Upper lobe of right lung (tissue), 1 donor: ENCODE measurements at regions not wholly inside any gene's neighbourhood (a gene's known extent, or its start where the extent isn't known, plus 50 kb on each side); places are given as distances from the start of the nearest gene placed in this dataset.

Source experiments
- ATAC-seq: fragments of 200-7000 bp; cut with Tn5 transposase; one replicate; pipeline ENCODE4 v1.9.1; 2020; ENCODE audit warnings: mild to moderate bottlenecking, moderate library complexity
- DNase-seq: peaks from one replicate; pipeline ENCODE4 v3.0.0-alpha.2; 2020
- H3K27ac ChIP-seq: fragments of 200-600 bp; one replicate; pipeline ENCODE4 v1.8.0; 2022
- H3K27me3 ChIP-seq: fragments of 200-600 bp; one replicate; pipeline ENCODE4 v1.8.0; 2022; ENCODE audit warnings: mild to moderate bottlenecking
- H3K36me3 ChIP-seq: fragments of 200-600 bp; one replicate; pipeline ENCODE4 v1.8.0; 2022
- H3K4me1 ChIP-seq: fragments of 200-600 bp; one replicate; pipeline ENCODE4 v1.8.0; 2022
- H3K4me3 ChIP-seq: fragments of 200-600 bp; one replicate; pipeline ENCODE4 v1.8.0; 2022; ENCODE audit warnings: mild to moderate bottlenecking
- H3K9me3 ChIP-seq: fragments of 200-600 bp; one replicate; pipeline ENCODE4 v1.8.0; 2022
- intact Hi-C: fragments of 100-400 bp; cut with DNase I; formaldehyde crosslinking; loops from one replicate; pipeline ENCODE4 v1.11.0; 2022
- TF ChIP-seq, protein P1 (sequence below): fragments of 200-600 bp; IDR thresholded peaks from one replicate; pipeline ENCODE4 v1.8.0; 2022; ENCODE audit warnings: antibody characterized with exemption
- donor health status: DM: no; HTN: yes; CAD: no; lungs with severe emphysema.

DNA sequence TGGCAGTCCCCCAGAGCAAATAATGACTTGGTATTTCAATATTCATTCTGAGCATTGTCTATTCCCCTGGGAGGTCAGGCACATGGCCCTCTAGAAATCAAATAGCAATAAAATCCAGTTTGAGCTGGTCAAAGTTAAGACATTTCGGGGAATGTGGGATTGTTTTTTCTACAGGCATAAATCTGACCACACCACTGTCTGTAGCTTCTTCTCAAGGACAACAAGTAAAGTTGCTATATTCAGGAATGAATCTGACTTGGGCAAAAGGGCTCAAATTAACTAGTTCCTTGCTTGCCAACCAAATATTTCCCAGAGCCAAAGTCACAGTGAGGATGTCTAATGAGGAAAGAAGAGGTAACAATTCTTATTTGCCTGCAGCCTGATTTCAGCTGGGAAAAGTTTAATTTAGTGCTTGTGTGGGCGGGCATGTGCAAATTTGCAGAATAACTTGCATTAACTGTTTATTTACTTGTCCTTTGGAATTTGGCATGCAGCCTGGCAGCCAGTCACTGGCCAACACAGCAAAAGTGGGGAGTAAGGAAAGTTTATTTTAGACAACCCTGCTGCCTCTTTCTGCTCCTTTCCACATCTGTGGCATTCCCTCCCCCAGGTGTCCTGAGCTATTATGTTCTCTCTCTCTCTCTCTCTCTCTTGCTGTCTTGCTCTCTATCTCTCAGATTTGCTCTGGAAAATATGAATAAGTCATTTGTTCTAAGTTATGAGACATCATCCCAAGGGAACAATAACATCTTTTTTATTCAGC lies 51.2 kb upstream of the ARHGAP20 start:
- Histone ChIP-seq H3K4me3 (no peak overlapping the region), H3K4me1 (peaks cover 26% of the 10 kb centered on the region), H3K9me3 (no peaks in the 10 kb centered on the region), H3K36me3 (no peaks in the 10 kb centered on the region), H3K27ac (no peak overlapping the region), H3K27me3 (no peaks in the 10 kb centered on the region)
- ATAC-seq (no peak), DNase-seq (no peak)
- intact Hi-C loops = no loop called here
- TF ChIP-seq, protein P1, sequence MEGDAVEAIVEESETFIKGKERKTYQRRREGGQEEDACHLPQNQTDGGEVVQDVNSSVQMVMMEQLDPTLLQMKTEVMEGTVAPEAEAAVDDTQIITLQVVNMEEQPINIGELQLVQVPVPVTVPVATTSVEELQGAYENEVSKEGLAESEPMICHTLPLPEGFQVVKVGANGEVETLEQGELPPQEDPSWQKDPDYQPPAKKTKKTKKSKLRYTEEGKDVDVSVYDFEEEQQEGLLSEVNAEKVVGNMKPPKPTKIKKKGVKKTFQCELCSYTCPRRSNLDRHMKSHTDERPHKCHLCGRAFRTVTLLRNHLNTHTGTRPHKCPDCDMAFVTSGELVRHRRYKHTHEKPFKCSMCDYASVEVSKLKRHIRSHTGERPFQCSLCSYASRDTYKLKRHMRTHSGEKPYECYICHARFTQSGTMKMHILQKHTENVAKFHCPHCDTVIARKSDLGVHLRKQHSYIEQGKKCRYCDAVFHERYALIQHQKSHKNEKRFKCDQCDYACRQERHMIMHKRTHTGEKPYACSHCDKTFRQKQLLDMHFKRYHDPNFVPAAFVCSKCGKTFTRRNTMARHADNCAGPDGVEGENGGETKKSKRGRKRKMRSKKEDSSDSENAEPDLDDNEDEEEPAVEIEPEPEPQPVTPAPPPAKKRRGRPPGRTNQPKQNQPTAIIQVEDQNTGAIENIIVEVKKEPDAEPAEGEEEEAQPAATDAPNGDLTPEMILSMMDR = no peak

DNA sequence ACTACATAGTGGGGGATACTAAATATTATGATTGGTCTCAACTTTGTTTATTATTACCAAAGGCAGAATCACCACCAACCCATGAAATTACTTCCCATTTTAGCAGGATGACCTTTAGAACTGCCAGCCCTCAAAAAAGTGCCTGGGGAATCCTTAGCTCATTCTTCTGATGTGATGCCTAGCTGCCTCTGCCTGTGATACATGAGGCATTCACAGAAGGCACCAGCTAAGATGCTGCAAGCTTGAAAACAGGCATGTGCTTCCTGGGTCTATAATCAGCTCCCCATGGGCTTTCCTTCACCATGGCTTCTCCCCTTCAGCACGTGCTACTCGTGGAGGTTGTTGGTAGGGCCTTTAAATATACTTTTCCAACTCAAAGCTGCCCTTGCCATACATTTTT lies 50.4 kb upstream of the ARHGAP20 start:
- H3K27ac ChIP-seq = no peak overlapping the region
- H3K36me3 ChIP-seq = no peaks in the 10 kb centered on the region
- no peak overlapping the region for H3K4me3 ChIP-seq
- TF ChIP-seq, protein P1 = no peak
- no peak for DNase-seq
- no peaks in the 10 kb centered on the region for H3K9me3 ChIP-seq
- H3K4me1 ChIP-seq = peaks cover 26% of the 10 kb centered on the region
- no peaks in the 10 kb centered on the region for H3K27me3 ChIP-seq
- intact Hi-C loops = no loop called here
- ATAC-seq = no peak
